Small intestine (tissue), 7 donors: ENCODE measurements at regions not wholly inside any gene's neighbourhood (a gene's known extent, or its start where the extent isn't known, plus 50 kb on each side); places are given as distances from the start of the nearest gene placed in this dataset.

Experiments used
- DNase-seq, 2 donors: peaks; one replicate each; pipeline versions ENCODE4 v3.0.0 to v3.0.0-alpha.2; 2013
- FAIRE-seq: peaks from 2 replicates; lab custom pipeline; 2012; peaks lifted over from hg19 to GRCh38; lab: Jason Lieb, UNC
- H3K27ac ChIP-seq, 3 donors: one replicate each; pipeline ENCODE4 v1.5.1; 2013; ENCODE audit warnings: low read length in 2 of 3, mild to moderate bottlenecking in 2 of 3, control low read depth in 1 of 3, inconsistent platforms in 1 of 3, low read depth in 1 of 3, moderate library complexity in 1 of 3
- H3K27me3 ChIP-seq, 3 donors: one replicate each; pipeline ENCODE4 v1.6.1; 2013; ENCODE audit warnings: low read length in 3 of 3, inconsistent platforms in 1 of 3; ENCODE audit not compliant: control insufficient read depth in 3 of 3, insufficient read depth in 3 of 3
- H3K36me3 ChIP-seq, 3 donors: one replicate each; pipeline ENCODE4 v1.6.1; 2013; ENCODE audit warnings: low read length in 3 of 3, inconsistent platforms in 1 of 3, low read depth in 1 of 3, mild to moderate bottlenecking in 1 of 3, moderate library complexity in 1 of 3; ENCODE audit not compliant: control insufficient read depth in 3 of 3, insufficient read depth in 2 of 3
- H3K4me1 ChIP-seq, 3 donors: one replicate each; pipeline ENCODE4 v1.6.1; 2013; ENCODE audit warnings: low read length in 2 of 3, inconsistent platforms in 1 of 3, low read depth in 1 of 3, mild to moderate bottlenecking in 1 of 3, moderate library complexity in 1 of 3; ENCODE audit not compliant: control insufficient read depth in 3 of 3, insufficient read depth in 2 of 3
- H3K4me3 ChIP-seq, 3 donors: one replicate each; pipeline ENCODE4 v1.5.1; 2013; ENCODE audit warnings: low read length in 3 of 3, control low read depth in 1 of 3, inconsistent platforms in 1 of 3, low read depth in 1 of 3, mild to moderate bottlenecking in 1 of 3, moderate library complexity in 1 of 3
- H3K9me3 ChIP-seq, 2 donors: one replicate each; pipeline ENCODE4 v1.6.1; 2013; ENCODE audit warnings: low read depth in 1 of 2, low read length in 1 of 2; ENCODE audit not compliant: control insufficient read depth in 2 of 2, insufficient read depth in 1 of 2
- WGBS, 3 donors: extraction: QIAGEN DNeasy Blood & Tissue Kit; methylation state at CpG; one replicate each; pipeline ENCODE4 v1.1.7; 2013; 5-methylcytosine and 5-hydroxymethylcytosine counted together
- donor health status: healthy with polysubstance abuse.
- donor health status: control.
- donor health status: control.
- donor health status: Bipolar disorder and iron deficiency.
- donor health status: healthy.

GRCh38 chr6:14252271-14252850, 134.8 kb downstream of the CD83 start:
- Histone ChIP-seq H3K27ac (no peak overlapping the region), H3K9me3 (no peaks in the 10 kb centered on the region), H3K27me3 (no peaks in the 10 kb centered on the region), H3K4me1 (no peaks in the 10 kb centered on the region), H3K36me3 (no peaks in the 10 kb centered on the region), H3K4me3 (no peak overlapping the region)
- FAIRE-seq: no peak
- no peak for DNase-seq
- 90 to 93% (median 92%) methylated on average over 10 of the region's 10 CpGs for WGBS, 3 donors

DNA sequence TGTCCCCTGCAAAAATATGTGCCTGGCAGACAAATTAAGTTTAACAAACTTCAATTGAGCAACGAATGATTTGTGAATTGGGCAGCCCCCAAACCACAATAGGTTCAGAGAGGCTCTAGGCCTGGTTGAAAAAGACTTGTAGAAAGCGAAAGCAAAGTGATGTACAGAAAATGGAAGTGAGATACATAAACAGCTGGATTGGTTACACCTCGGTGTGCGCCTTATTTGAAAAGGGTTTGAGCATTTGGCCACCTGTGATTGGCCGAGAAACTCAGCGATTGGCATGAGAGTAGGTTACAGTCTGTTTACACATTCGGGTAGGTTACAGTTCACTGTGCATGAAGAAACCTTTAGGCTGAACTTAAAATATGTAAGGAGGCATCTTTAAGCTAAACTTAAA, 136.9 kb downstream of the CD83 start:
- no peak overlapping the region for H3K4me3 ChIP-seq
- FAIRE-seq: no peak
- no peak for DNase-seq

DNA sequence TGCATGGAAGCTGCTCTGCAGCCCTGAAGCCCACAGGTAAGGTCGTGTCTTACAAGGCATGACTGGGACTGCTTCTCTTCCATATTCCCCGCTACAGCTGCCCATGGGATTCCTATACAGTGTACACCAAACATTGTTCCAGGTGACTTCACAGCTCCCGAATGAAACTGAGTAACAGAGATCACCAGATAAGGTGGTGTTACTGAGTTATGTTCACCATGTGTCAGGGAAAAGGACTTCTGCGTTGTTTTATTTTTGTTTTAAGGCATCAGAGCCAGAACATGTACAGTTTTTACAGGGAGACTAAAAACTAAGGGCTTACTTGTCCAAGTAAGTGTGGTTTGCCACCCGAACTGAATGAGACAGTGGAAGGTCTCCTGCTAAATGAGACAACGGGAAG, 138.3 kb downstream of the CD83 start:
- no peak for FAIRE-seq
- peaks cover 0 to 5% of the 10 kb centered on the region in 2 donors for H3K9me3 ChIP-seq
- no peaks in the 10 kb centered on the region for H3K4me1 ChIP-seq
- 86 to 91% (median 90%) methylated on average over 6 of the region's 6 CpGs for WGBS, 3 donors
- no peaks in the 10 kb centered on the region for H3K27me3 ChIP-seq
- H3K4me3 ChIP-seq: no peak overlapping the region
- no peak for DNase-seq
- H3K36me3 ChIP-seq: no peaks in the 10 kb centered on the region
- no peak overlapping the region for H3K27ac ChIP-seq

More for the DNA sequence above, 136.9 kb downstream of the CD83 start:
- Histone ChIP-seq H3K9me3 (no peaks in the 10 kb centered on the region), H3K36me3 (no peaks in the 10 kb centered on the region), H3K27me3 (no peaks in the 10 kb centered on the region), H3K4me1 (no peaks in the 10 kb centered on the region), H3K27ac (no peak overlapping the region)
- 80 to 90% (median 87%) methylated on average over 7 of the region's 7 CpGs for WGBS, 3 donors

DNA sequence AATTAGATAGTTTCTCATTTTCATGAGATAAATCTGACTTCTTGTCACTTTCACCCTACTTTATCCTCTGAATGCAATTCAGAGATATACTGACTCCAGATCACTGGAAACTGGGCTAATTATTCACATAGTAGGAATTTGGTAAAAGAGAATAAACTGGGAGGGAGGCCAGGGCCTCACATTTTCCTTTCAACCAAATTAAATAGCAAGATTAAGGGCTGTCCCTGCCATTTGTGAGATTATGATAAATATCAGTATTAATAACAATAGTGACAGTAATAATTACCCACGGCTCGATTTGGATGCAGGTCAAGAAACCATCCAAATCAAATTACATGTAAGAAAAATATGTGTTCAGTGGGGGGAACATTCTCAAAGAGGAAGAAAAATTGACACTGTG, 140.5 kb downstream of the CD83 start:
- H3K4me1 ChIP-seq: no peaks in the 10 kb centered on the region
- no peak overlapping the region for H3K27ac ChIP-seq
- FAIRE-seq: no peak
- 53 to 67% (median 56%) methylated on average over 2 of the region's 2 CpGs for WGBS, 3 donors
- no peak overlapping the region for H3K4me3 ChIP-seq
- no peak for DNase-seq
- no peaks in the 10 kb centered on the region for H3K27me3 ChIP-seq
- peaks cover 0 to 5% of the 10 kb centered on the region in 2 donors for H3K9me3 ChIP-seq
- no peaks in the 10 kb centered on the region for H3K36me3 ChIP-seq

DNA sequence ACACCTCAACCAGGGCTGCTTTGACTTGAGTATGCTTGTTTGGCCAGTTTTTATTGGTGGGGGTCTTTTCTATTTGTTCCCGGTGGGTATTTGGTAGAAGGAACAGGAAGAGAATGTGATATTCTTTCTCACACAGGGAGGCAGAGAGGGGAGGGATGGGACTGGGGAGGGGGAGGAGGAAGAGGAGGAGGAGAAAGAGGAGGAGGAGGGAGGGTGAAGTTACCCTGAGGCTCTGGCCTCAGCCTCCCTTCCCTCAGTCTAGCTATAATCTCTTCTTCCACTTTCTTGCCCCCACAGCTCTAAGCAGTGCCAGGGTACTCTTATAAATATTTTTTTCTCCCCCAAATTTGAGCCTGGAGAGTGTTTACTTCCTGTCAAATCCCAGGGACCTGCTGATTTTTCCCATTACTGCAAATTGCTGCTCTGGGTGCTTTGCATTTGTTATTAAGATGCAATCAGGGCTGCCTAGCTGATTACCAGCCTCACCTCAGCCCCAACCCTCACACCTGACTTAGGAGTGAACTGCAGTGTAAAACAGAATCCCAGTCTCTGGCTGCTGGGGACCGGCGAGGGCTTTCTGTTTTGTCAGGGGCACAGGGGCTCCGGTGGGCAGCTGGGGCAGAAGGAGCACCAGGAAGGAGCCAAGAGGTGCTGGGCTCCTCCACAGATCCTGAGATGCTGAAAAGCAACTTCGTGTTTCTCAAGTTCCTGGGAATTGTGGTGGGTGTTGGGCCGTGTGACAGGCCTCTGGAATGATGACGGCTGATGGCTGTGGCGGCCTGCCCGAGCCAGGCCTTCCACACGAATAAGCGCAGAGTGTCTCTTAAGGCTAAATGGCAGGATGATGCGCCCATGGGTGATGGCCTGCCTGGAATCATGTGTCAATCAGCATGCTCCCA, 141.4 kb downstream of the CD83 start:
- 79 to 90% (median 84%) methylated on average over 12 of the region's 12 CpGs for WGBS, 3 donors
- H3K27me3 ChIP-seq: no peaks in the 10 kb centered on the region
- FAIRE-seq: no peak
- no peak for DNase-seq
- H3K4me3 ChIP-seq: no peak overlapping the region
- H3K4me1 ChIP-seq: no peaks in the 10 kb centered on the region
- H3K27ac ChIP-seq: no peak overlapping the region
- H3K9me3 ChIP-seq: peaks cover 0 to 7% of the 10 kb centered on the region in 2 donors
- no peaks in the 10 kb centered on the region for H3K36me3 ChIP-seq

DNA sequence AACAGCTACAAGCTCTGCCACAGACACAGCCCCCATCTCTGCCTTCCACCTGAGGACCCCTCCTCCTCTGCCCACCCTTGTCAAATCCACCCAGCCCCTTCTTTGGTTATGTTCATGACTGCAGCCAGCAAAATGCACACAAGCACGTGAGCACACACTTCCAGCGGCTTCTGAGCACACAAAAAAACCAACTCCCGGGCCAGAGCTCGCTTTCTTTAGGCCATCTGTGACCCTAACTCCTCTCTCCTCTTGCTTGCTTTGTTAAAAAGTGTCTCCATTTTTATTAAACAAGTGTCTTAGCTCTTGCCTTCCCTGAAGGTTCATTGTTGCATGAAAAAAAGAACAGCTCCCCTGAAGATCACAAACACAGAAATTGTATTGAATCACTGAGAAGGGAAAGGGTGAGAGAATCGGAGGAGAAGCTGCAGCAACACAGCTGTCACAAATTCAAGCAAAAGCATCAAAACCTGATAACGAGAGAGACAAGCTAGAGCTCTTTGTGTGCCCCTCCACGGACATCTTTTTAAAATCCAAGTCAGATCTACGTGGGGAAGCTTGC, 142.1 kb downstream of the CD83 start:
- Histone ChIP-seq H3K9me3 (peaks cover 0 to 11% of the 10 kb centered on the region in 2 donors), H3K36me3 (no peaks in the 10 kb centered on the region), H3K27me3 (no peaks in the 10 kb centered on the region), H3K27ac (no peak overlapping the region), H3K4me3 (no peak overlapping the region), H3K4me1 (no peaks in the 10 kb centered on the region)
- 86 to 90% (median 87%) methylated on average over 8 of the region's 8 CpGs for WGBS, 3 donors
- no peak for FAIRE-seq
- no peak for DNase-seq

GRCh38 chr6:14260839-14261238, 143.3 kb downstream of the CD83 start:
- Histone ChIP-seq H3K36me3 (no peaks in the 10 kb centered on the region), H3K27ac (no peak overlapping the region), H3K4me3 (no peak overlapping the region), H3K4me1 (no peaks in the 10 kb centered on the region), H3K27me3 (no peaks in the 10 kb centered on the region), H3K9me3 (peaks cover 0 to 11% of the 10 kb centered on the region in 2 donors)
- DNase-seq: no peak
- WGBS, 3 donors: 94 to 98% (median 96%) methylated on average over 1 of the region's 1 CpG
- FAIRE-seq: no peak

GRCh38 chr6:14263881-14264424, 146.4 kb downstream of the CD83 start:
- no peaks in the 10 kb centered on the region for H3K36me3 ChIP-seq
- no peaks in the 10 kb centered on the region for H3K4me1 ChIP-seq
- H3K27me3 ChIP-seq: no peaks in the 10 kb centered on the region
- DNase-seq (no peak), FAIRE-seq (no peak)
- 86 to 95% (median 89%) methylated on average over 1 of the region's 1 CpG for WGBS, 3 donors
- no peak overlapping the region for H3K4me3 ChIP-seq
- peaks cover 0 to 11% of the 10 kb centered on the region in 2 donors for H3K9me3 ChIP-seq
- no peak overlapping the region for H3K27ac ChIP-seq
